Inflammatory macrophage treated with lipopolysaccharide for 1 hour (primary cell): ENCODE measurements at regions not wholly inside any gene's neighbourhood (a gene's known extent, or its start where the extent isn't known, plus 50 kb on each side); places are given as distances from the start of the nearest gene placed in this dataset.

Experiments
- DNase-seq, 2 donors: peaks; one replicate each; pipeline ENCODE4 v3.0.0-alpha.2; 2020 to 2022

GRCh38 chr10:14468023-14468441 is 137.3 kb upstream of the FRMD4A start:
- no peak for DNase-seq

GRCh38 chr10:14466257-14466656 is 135.5 kb upstream of the FRMD4A start:
- DNase-seq: no peak

GRCh38 chr10:14460447-14460846 is 129.7 kb upstream of the FRMD4A start:
- DNase-seq: no peak

- no peak for DNase-seq
Measured at GRCh38 chr10:14459665-14460064, 128.9 kb upstream of the FRMD4A start.

GRCh38 chr10:14456870-14457266 is 126.1 kb upstream of the FRMD4A start:
- no peak for DNase-seq

GRCh38 chr10:14456218-14456869 is 125.6 kb upstream of the FRMD4A start:
- DNase-seq: no peak

GRCh38 chr10:14454629-14455028 is 123.9 kb upstream of the FRMD4A start:
- no peak for DNase-seq

GRCh38 chr10:14454206-14454605 is 123.5 kb upstream of the FRMD4A start:
- DNase-seq: no peak

- no peak for DNase-seq
Measured at GRCh38 chr10:14453593-14453992, 122.9 kb upstream of the FRMD4A start.

GRCh38 chr10:14451341-14451740 is 120.6 kb upstream of the FRMD4A start:
- no peak for DNase-seq

GRCh38 chr10:14450041-14450491 is 119.3 kb upstream of the FRMD4A start:
- DNase-seq: no peak

- no peak for DNase-seq
Measured at GRCh38 chr10:14449293-14449815, 118.6 kb upstream of the FRMD4A start.

GRCh38 chr10:14448197-14448990 is 117.7 kb upstream of the FRMD4A start:
- no peak for DNase-seq

GRCh38 chr10:14447094-14447839 is 116.5 kb upstream of the FRMD4A start:
- no peak for DNase-seq

- DNase-seq: no peak
Measured at GRCh38 chr10:14439451-14440259, 108.9 kb upstream of the FRMD4A start.

- DNase-seq: no peak
Measured at GRCh38 chr10:14438576-14438975, 107.9 kb upstream of the FRMD4A start.

- DNase-seq: no peak
Measured at GRCh38 chr10:14438057-14438456, 107.3 kb upstream of the FRMD4A start.

- DNase-seq: no peak
Measured at GRCh38 chr10:14435976-14436632, 105.4 kb upstream of the FRMD4A start.

GRCh38 chr10:14433147-14433546 is 102.4 kb upstream of the FRMD4A start:
- no peak for DNase-seq

- DNase-seq: no peak
Measured at GRCh38 chr10:14431868-14432267, 101.1 kb upstream of the FRMD4A start.

- no peak for DNase-seq
Measured at GRCh38 chr10:14429043-14429700, 98.4 kb upstream of the FRMD4A start.
